ENCODE measurements at regions not wholly inside any gene's neighbourhood (a gene's known extent, or its start where the extent isn't known, plus 50 kb on each side); places are given as distances from the start of the nearest gene placed in this dataset.

- Histone ChIP-seq H2AFZ (ENCODE audit: low read length) (no peak overlapping the region), H3K9me3 (replicated peaks; ENCODE audit: insufficient read depth, low read length) (no peaks in the 10 kb centered on the region), H3K36me3 (replicated peaks; ENCODE audit: insufficient read depth, low read length) (no peaks in the 10 kb centered on the region), H3K4me3 (ENCODE audit: low read length) (no peak overlapping the region), H3K4me1 (ENCODE audit: low read length) (no peaks in the 10 kb centered on the region), H3F3A (ENCODE audit: insufficient read depth, low read length) (no peaks in the 10 kb centered on the region), H3K9me2 (replicated peaks; ENCODE audit: insufficient read depth, low read length) (no peaks in the 10 kb centered on the region), H3K27me3 (replicated peaks; ENCODE audit: insufficient read depth, low read length) (no peaks in the 10 kb centered on the region), H4K20me1 (ENCODE audit: insufficient read depth, low read length) (no peaks in the 10 kb centered on the region), H3K79me2 (ENCODE audit: low read length) (no peaks in the 10 kb centered on the region), H3K27ac (ENCODE audit: low read length) (no peak overlapping the region), H3K9ac (ENCODE audit: low read length) (no peak overlapping the region), H3K4me2 (ENCODE audit: low read depth, low read length) (no peak overlapping the region)
- no peak for DNase-seq
- TF ChIP-seq CTCF (IDR thresholded peaks at IDR 0.05; ENCODE audit: low read length): no peak
- no peak for TF ChIP-seq EZH2phosphoT487 (IDR thresholded peaks at IDR 0.05; ENCODE audit: low read length)
- TF ChIP-seq EZH2 (optimal IDR thresholded peaks at IDR 0.05; ENCODE audit: low read depth, low read length): no peak
Measured at GRCh38 chr2:128693743-128694029, 375.0 kb upstream of the HS6ST1 start.

GRCh38 chr2:128695646-128696220 lies 377.1 kb upstream of the HS6ST1 start:
- Histone ChIP-seq H3K27me3 (replicated peaks; ENCODE audit: insufficient read depth, low read length) (no peaks in the 10 kb centered on the region), H3K9me3 (replicated peaks; ENCODE audit: insufficient read depth, low read length) (no peaks in the 10 kb centered on the region), H3K27ac (ENCODE audit: low read length) (no peak overlapping the region), H2AFZ (ENCODE audit: low read length) (no peak overlapping the region), H3K4me2 (ENCODE audit: low read depth, low read length) (no peak overlapping the region), H3K9ac (ENCODE audit: low read length) (no peak overlapping the region), H3K4me1 (ENCODE audit: low read length) (no peaks in the 10 kb centered on the region), H4K20me1 (ENCODE audit: insufficient read depth, low read length) (no peaks in the 10 kb centered on the region), H3K4me3 (ENCODE audit: low read length) (no peak overlapping the region), H3K9me2 (replicated peaks; ENCODE audit: insufficient read depth, low read length) (no peaks in the 10 kb centered on the region), H3K36me3 (replicated peaks; ENCODE audit: insufficient read depth, low read length) (no peaks in the 10 kb centered on the region), H3F3A (ENCODE audit: insufficient read depth, low read length) (no peaks in the 10 kb centered on the region), H3K79me2 (ENCODE audit: low read length) (no peaks in the 10 kb centered on the region)
- no peak for TF ChIP-seq EZH2phosphoT487 (IDR thresholded peaks at IDR 0.05; ENCODE audit: low read length)
- no peak for TF ChIP-seq CTCF (IDR thresholded peaks at IDR 0.05; ENCODE audit: low read length)
- no peak for TF ChIP-seq EZH2 (optimal IDR thresholded peaks at IDR 0.05; ENCODE audit: low read depth, low read length)
- DNase-seq: no peak

GRCh38 chr2:128696421-128696820 lies 377.8 kb upstream of the HS6ST1 start:
- no peak for DNase-seq
- H3K4me1 ChIP-seq (ENCODE audit: low read length): no peaks in the 10 kb centered on the region
- no peaks in the 10 kb centered on the region for H3K27me3 ChIP-seq (replicated peaks; ENCODE audit: insufficient read depth, low read length)
- no peaks in the 10 kb centered on the region for H3F3A ChIP-seq (ENCODE audit: insufficient read depth, low read length)
- no peaks in the 10 kb centered on the region for H4K20me1 ChIP-seq (ENCODE audit: insufficient read depth, low read length)
- no peaks in the 10 kb centered on the region for H3K79me2 ChIP-seq (ENCODE audit: low read length)
- no peak overlapping the region for H3K4me3 ChIP-seq (ENCODE audit: low read length)
- H3K9me3 ChIP-seq (replicated peaks; ENCODE audit: insufficient read depth, low read length): no peaks in the 10 kb centered on the region
- no peak overlapping the region for H3K9ac ChIP-seq (ENCODE audit: low read length)
- no peaks in the 10 kb centered on the region for H3K36me3 ChIP-seq (replicated peaks; ENCODE audit: insufficient read depth, low read length)
- no peak overlapping the region for H2AFZ ChIP-seq (ENCODE audit: low read length)
- no peaks in the 10 kb centered on the region for H3K9me2 ChIP-seq (replicated peaks; ENCODE audit: insufficient read depth, low read length)
- H3K4me2 ChIP-seq (ENCODE audit: low read depth, low read length): no peak overlapping the region
- no peak overlapping the region for H3K27ac ChIP-seq (ENCODE audit: low read length)
- no peak for TF ChIP-seq EZH2 (optimal IDR thresholded peaks at IDR 0.05; ENCODE audit: low read depth, low read length)

GRCh38 chr2:128701418-128701817 lies 382.8 kb upstream of the HS6ST1 start:
- no peaks in the 10 kb centered on the region for H3K79me2 ChIP-seq (ENCODE audit: low read length)
- no peaks in the 10 kb centered on the region for H3K27me3 ChIP-seq (replicated peaks; ENCODE audit: insufficient read depth, low read length)
- H2AFZ ChIP-seq (ENCODE audit: low read length): no peak overlapping the region
- H3K9me2 ChIP-seq (replicated peaks; ENCODE audit: insufficient read depth, low read length): no peaks in the 10 kb centered on the region
- no peaks in the 10 kb centered on the region for H4K20me1 ChIP-seq (ENCODE audit: insufficient read depth, low read length)
- H3K9ac ChIP-seq (ENCODE audit: low read length): no peak overlapping the region
- no peak for DNase-seq
- H3K4me1 ChIP-seq (ENCODE audit: low read length): no peaks in the 10 kb centered on the region
- no peak overlapping the region for H3K4me2 ChIP-seq (ENCODE audit: low read depth, low read length)
- no peak overlapping the region for H3K27ac ChIP-seq (ENCODE audit: low read length)
- no peaks in the 10 kb centered on the region for H3F3A ChIP-seq (ENCODE audit: insufficient read depth, low read length)
- H3K4me3 ChIP-seq (ENCODE audit: low read length): no peak overlapping the region
- no peaks in the 10 kb centered on the region for H3K9me3 ChIP-seq (replicated peaks; ENCODE audit: insufficient read depth, low read length)
- no peak for TF ChIP-seq EZH2phosphoT487 (IDR thresholded peaks at IDR 0.05; ENCODE audit: low read length)
- TF ChIP-seq EZH2 (optimal IDR thresholded peaks at IDR 0.05; ENCODE audit: low read depth, low read length): no peak
- TF ChIP-seq CTCF (IDR thresholded peaks at IDR 0.05; ENCODE audit: low read length): no peak
- no peaks in the 10 kb centered on the region for H3K36me3 ChIP-seq (replicated peaks; ENCODE audit: insufficient read depth, low read length)
